Uterus (tissue), 3 donors: ENCODE measurements at regions not wholly inside any gene's neighbourhood (a gene's known extent, or its start where the extent isn't known, plus 50 kb on each side); places are given as distances from the start of the nearest gene placed in this dataset.

Source experiments
- DNase-seq, 2 donors: peaks; one replicate each; pipeline ENCODE4 v3.0.0-alpha.2; 2019 to 2020
- H3K27ac ChIP-seq, 2 donors: fragments of 200-600 bp; sonication (generic); 1 replicate in 1 of 2; 2 replicates in 1 of 2; pipeline ENCODE4 v1.5.1; 2016 to 2018
- H3K27me3 ChIP-seq, 2 donors: fragments of 200-600 bp; sonication (generic); one replicate each; pipeline ENCODE4 v1.5.1; 2018 to 2019; ENCODE audit warnings: control low read depth in 1 of 2
- H3K36me3 ChIP-seq, 2 donors: fragments of 200-600 bp; sonication (generic); one replicate each; pipeline ENCODE4 v1.5.1; 2019; ENCODE audit warnings: control low read depth in 1 of 2
- H3K4me1 ChIP-seq, 2 donors: fragments of 200-600 bp; sonication (generic); one replicate each; pipeline ENCODE4 v1.5.1; 2018 to 2019; ENCODE audit warnings: control low read depth in 1 of 2
- H3K4me3 ChIP-seq, 2 donors: fragments of 200-600 bp; sonication (generic); 1 replicate in 1 of 2; 2 replicates in 1 of 2; pipeline ENCODE4 v1.5.1; 2018 to 2019; ENCODE audit warnings: mild to moderate bottlenecking in 1 of 2
- H3K9me3 ChIP-seq, 2 donors: fragments of 200-600 bp; sonication (generic); one replicate each; pipeline ENCODE4 v1.5.1; 2019; ENCODE audit warnings: control low read depth in 1 of 2
- CTCF ChIP-seq, 4 experiments: fragments of 200-600 bp in 2 of 4; fragments of 450-650 bp in 2 of 4; sonication (generic) in 2 of 4; IDR thresholded peaks; one replicate each; pipeline ENCODE4 v1.5.1; 2016 to 2019; ENCODE audit warnings: antibody characterized with exemption in 4 of 4, mild to moderate bottlenecking in 2 of 4, moderate library complexity in 1 of 4
- POLR2A ChIP-seq, 2 donors: fragments of 450-650 bp; IDR thresholded peaks; one replicate each; pipeline ENCODE4 v1.6.1; 2016; ENCODE audit warnings: antibody characterized with exemption in 2 of 2, mild to moderate bottlenecking in 1 of 2, moderate library complexity in 1 of 2
- intact Hi-C: fragments of 100-400 bp; cut with DNase I; formaldehyde crosslinking; loops from one replicate; pipeline ENCODE4 v1.15.1; 2023; ENCODE audit warnings: low total_unique reads
- donor health status: DM: yes; HTN: yes; CAD: no.

DNA sequence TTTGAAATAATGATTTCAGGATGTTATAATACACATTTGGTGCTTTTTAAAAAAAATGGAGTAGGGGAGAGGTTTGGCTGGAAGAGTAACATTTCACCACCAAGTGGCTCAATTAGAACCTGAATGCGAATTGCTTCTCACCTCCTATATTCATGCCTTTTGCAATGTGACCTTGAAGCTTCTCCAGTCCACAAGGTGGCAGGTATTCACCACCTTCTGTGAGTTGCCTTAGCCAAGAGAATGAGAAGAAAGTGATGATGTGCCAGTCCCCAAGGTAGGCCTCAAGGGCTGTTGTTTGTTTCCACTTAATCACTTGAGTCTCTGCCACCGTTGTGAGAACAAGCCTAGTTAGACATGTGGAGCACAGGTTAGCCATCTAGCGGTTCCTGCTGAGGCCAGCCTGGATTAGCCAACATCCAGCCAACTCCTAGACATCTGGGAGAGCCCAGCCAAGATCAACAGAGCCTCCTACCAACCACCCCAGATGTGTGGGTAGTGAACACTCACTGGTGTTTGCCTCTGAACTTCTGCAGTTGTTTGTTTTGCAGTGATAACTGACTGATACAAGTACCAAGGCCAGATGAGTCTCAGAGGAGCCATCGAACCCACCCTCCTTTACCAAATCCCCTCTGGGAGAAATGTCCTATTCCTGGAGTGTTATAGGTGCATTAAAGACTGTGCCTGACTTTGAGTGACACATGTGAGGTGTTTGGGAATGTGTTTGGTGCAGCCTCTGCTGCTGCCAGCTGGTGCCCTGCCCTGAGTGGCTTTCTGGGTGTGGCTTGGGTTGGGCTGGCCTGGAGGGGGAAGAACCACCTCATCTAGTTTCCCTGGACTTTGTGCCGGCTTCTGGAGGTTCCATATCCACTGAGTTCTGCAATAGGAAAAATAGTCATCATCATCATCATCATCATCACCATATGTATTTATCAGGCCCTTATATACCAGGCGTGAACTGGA, 132.5 kb upstream of the RFLNA start:
- H3K36me3 ChIP-seq = no peaks in the 10 kb centered on the region
- DNase-seq = no peak
- H3K27ac ChIP-seq = no peak overlapping the region
- no peaks in the 10 kb centered on the region for H3K9me3 ChIP-seq
- TF ChIP-seq CTCF (IDR thresholded peaks at IDR 0.05) (no peak), POLR2A (IDR thresholded peaks at IDR 0.05) (no peak)
- no peaks in the 10 kb centered on the region for H3K27me3 ChIP-seq
- H3K4me3 ChIP-seq = no peak overlapping the region
- no peaks in the 10 kb centered on the region for H3K4me1 ChIP-seq
- intact Hi-C loops = no loop called here

- TF ChIP-seq CTCF (IDR thresholded peaks at IDR 0.05) (no peak), POLR2A (IDR thresholded peaks at IDR 0.05) (no peak)
- H3K27me3 ChIP-seq = no peaks in the 10 kb centered on the region
- intact Hi-C loops = no loop called here
- H3K36me3 ChIP-seq = no peaks in the 10 kb centered on the region
- no peak for DNase-seq
- H3K4me3 ChIP-seq = no peak overlapping the region
- no peak overlapping the region for H3K27ac ChIP-seq
- no peaks in the 10 kb centered on the region for H3K4me1 ChIP-seq
- no peaks in the 10 kb centered on the region for H3K9me3 ChIP-seq
These were observed 129.2 kb upstream of the RFLNA start for GRCh38 chr12:124165695-124166094.

DNA sequence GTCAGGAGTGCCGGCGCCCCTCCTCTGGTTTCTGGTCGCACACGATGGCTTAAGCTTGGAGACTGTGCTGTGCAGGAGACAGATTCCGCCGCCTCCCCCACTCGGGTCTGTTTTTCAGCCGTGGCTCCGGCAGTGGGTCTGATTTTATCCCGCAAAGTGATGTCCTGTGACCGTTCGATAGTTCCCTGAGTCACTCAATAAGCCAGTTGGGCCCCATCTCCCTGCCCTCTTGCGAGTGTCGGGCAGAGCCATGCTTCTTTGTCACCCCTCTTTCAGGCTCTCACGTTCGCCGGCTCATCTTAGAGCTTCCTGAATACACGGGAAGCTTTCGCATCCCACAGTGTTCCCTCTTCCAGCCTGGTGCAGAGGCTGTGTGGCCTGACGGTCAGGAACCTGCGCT, 127.8 kb upstream of the RFLNA start:
- no peaks in the 10 kb centered on the region for H3K36me3 ChIP-seq
- intact Hi-C loops = no loop called here
- no peak overlapping the region for H3K4me3 ChIP-seq
- no peaks in the 10 kb centered on the region for H3K9me3 ChIP-seq
- no peak for DNase-seq
- H3K27ac ChIP-seq = no peak overlapping the region
- TF ChIP-seq POLR2A (IDR thresholded peaks at IDR 0.05) (no peak), CTCF (IDR thresholded peaks at IDR 0.05) (no peak)
- H3K27me3 ChIP-seq = no peaks in the 10 kb centered on the region
- H3K4me1 ChIP-seq = no peaks in the 10 kb centered on the region

GRCh38 chr12:124168016-124168786, 126.7 kb upstream of the RFLNA start:
- TF ChIP-seq CTCF (IDR thresholded peaks at IDR 0.05) (no peak), POLR2A (IDR thresholded peaks at IDR 0.05) (no peak)
- intact Hi-C loops = no loop called here
- H3K9me3 ChIP-seq = no peaks in the 10 kb centered on the region
- H3K36me3 ChIP-seq = no peaks in the 10 kb centered on the region
- H3K4me1 ChIP-seq = no peaks in the 10 kb centered on the region
- no peaks in the 10 kb centered on the region for H3K27me3 ChIP-seq
- no peak overlapping the region for H3K27ac ChIP-seq
- H3K4me3 ChIP-seq = no peak overlapping the region
- DNase-seq = no peak
